ENCODE measurements at regions not wholly inside any gene's neighbourhood (a gene's known extent, or its start where the extent isn't known, plus 50 kb on each side); places are given as distances from the start of the nearest gene placed in this dataset.

- no peak for ATAC-seq
- peaks cover 2 to 12% (median 8%) of the 10 kb centered on the region in 5 donors for H3K27me3 Mint-ChIP-seq
- DNase-seq, result no peak
- peaks cover 0 to 7% (median 5%) of the 10 kb centered on the region in 3 donors for H3K36me3 Mint-ChIP-seq
- H3K9me3 Mint-ChIP-seq, result peaks cover 0 to 9% (median 7%) of the 10 kb centered on the region in 9 donors
- no peak overlapping the region for H3K27ac Mint-ChIP-seq
- POLR2A ChIA-PET, result no interaction called here
- H3K4me1 Mint-ChIP-seq, result no peaks in the 10 kb centered on the region
- no peak overlapping the region for H3K4me3 Mint-ChIP-seq
These were observed 93.6 kb upstream of the ZNF678 start for GRCh38 chr1:227469708-227470107.

- DNase-seq (no peak), ATAC-seq (no peak)
- POLR2A ChIA-PET, result no interaction called here
- H3K9me3 Mint-ChIP-seq, result peaks cover 0 to 9% (median 7%) of the 10 kb centered on the region in 9 donors
- peaks cover 4 to 12% (median 7%) of the 10 kb centered on the region in 5 donors for H3K27me3 Mint-ChIP-seq
- H3K4me3 Mint-ChIP-seq, result no peak overlapping the region
- H3K4me1 Mint-ChIP-seq, result no peaks in the 10 kb centered on the region
- no peak overlapping the region for H3K27ac Mint-ChIP-seq
- H3K36me3 Mint-ChIP-seq, result peaks cover 0 to 7% (median 5%) of the 10 kb centered on the region in 3 donors
These were observed 97.2 kb upstream of the ZNF678 start for GRCh38 chr1:227466039-227466645.

GRCh38 chr1:227465256-227465655 lies 98.1 kb upstream of the ZNF678 start:
- no peak for DNase-seq
- H3K27me3 Mint-ChIP-seq, result peaks cover 2 to 9% (median 7%) of the 10 kb centered on the region in 5 donors
- no peak overlapping the region for H3K4me3 Mint-ChIP-seq
- POLR2A ChIA-PET, result no interaction called here
- no peak overlapping the region for H3K27ac Mint-ChIP-seq
- no peak for ATAC-seq
- H3K4me1 Mint-ChIP-seq, result no peaks in the 10 kb centered on the region
- H3K36me3 Mint-ChIP-seq, result peaks cover 0 to 3% (median 1%) of the 10 kb centered on the region in 3 donors
- peaks cover 0 to 4% (median 3%) of the 10 kb centered on the region in 9 donors for H3K9me3 Mint-ChIP-seq

DNA sequence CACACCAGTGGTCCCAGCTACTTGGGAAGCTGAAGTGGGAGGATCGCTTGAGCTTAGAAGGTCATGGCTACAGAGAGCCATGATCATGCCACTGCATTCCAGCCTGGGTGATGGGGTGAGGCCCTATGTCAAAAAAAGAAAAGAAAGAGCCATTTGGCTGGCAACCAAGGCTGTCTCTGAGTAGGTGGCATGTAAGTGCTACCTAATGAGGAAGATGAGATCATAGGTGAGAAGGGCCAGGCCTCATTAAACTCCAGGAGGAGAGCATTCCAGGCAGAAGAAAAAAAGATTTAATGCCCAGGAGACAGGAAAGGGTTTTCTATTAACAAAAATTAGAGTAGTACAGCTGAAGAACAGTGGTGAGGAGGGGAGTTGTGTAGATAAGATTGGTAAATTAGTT lies 103.4 kb upstream of the ZNF678 start:
- Mint-ChIP-seq H3K27me3 (peaks cover 13 to 22% (median 18%) of the 10 kb centered on the region in 5 donors), H3K9me3 (no peaks in the 10 kb centered on the region), H3K4me3 (no peak overlapping the region), H3K4me1 (peaks cover 0 to 2% (median 0%) of the 10 kb centered on the region in 4 donors), H3K27ac (peak overlapping the region in 1 of 10 donors; percentile 85), H3K36me3 (no peaks in the 10 kb centered on the region)
- no peak for ATAC-seq
- no peak for DNase-seq
- POLR2A ChIA-PET, result no interaction called here

DNA sequence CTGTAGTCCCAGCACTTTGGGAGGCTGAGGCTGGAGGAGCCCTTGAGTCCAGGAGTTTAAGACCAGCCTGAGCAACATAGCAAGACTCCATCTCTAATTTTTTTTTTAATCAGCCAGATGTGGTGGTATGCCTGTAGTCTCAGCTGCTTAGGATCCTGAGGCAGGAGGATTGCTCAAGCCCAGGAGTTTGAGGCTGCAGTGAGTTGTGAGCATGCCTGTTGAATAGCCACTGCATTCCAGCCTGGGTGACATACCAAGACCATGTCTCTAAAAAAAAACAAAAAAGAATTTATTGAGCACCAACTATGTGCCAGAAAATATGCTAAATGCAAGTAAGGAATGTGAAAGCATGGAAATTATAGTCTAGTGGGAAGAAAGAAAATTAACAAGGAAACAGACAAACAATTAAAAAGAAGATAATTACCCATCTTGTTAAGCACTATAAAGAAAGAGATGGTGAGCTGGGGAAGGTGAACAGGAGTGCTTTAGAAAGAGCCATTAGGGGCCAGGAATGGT lies 104.0 kb upstream of the ZNF678 start:
- no peak overlapping the region for H3K4me3 Mint-ChIP-seq
- ATAC-seq, result no peak
- no peaks in the 10 kb centered on the region for H3K36me3 Mint-ChIP-seq
- DNase-seq, result no peak
- H3K27ac Mint-ChIP-seq, result no peak overlapping the region
- peaks cover 18 to 28% (median 24%) of the 10 kb centered on the region in 5 donors for H3K27me3 Mint-ChIP-seq
- POLR2A ChIA-PET, result no interaction called here
- peaks cover 0 to 2% (median 0%) of the 10 kb centered on the region in 4 donors for H3K4me1 Mint-ChIP-seq
- no peaks in the 10 kb centered on the region for H3K9me3 Mint-ChIP-seq

DNA sequence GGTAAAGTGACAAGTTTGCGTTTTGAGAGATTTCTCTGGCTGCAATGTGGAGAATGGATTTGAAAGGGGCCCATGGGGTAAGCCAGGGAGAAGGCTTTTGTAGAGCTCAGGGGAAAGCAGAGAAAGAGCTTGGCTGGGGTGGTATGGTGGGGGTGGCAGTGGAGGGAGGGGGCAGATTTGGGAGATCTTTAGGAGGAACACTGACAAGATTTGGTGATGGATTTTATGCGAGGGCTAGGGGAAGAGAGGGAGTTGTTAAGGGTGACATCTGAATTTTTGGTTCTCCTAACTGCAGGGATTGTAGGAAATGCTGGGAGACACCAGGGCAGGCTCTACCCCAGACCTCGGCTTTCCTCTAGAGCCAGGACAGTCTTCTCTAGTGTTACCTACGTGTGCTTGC lies 108.7 kb upstream of the ZNF678 start:
- no peaks in the 10 kb centered on the region for H3K36me3 Mint-ChIP-seq
- peaks cover 0 to 2% (median 0%) of the 10 kb centered on the region in 4 donors for H3K4me1 Mint-ChIP-seq
- H3K27ac Mint-ChIP-seq, result no peak overlapping the region
- no peak for ATAC-seq
- POLR2A ChIA-PET, result no interaction called here
- H3K27me3 Mint-ChIP-seq, result peaks cover 25 to 48% (median 41%) of the 10 kb centered on the region in 5 donors
- no peak overlapping the region for H3K4me3 Mint-ChIP-seq
- H3K9me3 Mint-ChIP-seq, result no peaks in the 10 kb centered on the region
- no peak for DNase-seq

GRCh38 chr1:227453631-227454355 lies 109.6 kb upstream of the ZNF678 start:
- Mint-ChIP-seq H3K27ac (no peak overlapping the region), H3K4me3 (no peak overlapping the region)

DNA sequence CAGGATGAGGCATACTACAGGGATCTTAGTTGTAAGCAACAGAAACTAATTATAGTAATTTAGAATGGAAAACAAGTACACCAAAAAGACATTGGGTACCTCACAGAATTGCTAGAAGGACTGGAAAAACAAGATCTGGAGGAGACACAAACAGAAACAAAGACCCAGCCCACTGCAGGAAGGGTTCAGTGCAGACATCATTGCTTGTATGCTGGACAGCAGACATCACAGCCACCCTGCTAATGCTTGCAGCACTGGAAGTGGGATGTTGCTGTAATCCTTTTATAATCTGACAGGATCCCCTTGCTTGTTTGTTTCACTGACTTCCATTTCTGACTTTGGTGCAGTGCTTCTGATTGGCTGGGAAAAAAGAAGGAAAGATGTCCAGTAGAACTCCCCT lies 111.4 kb upstream of the ZNF678 start:
- peaks cover 33 to 71% (median 55%) of the 10 kb centered on the region in 5 donors for H3K27me3 Mint-ChIP-seq
- H3K4me1 Mint-ChIP-seq, result peaks cover 0 to 2% (median 0%) of the 10 kb centered on the region in 4 donors
- peaks cover 0 to 5% (median 0%) of the 10 kb centered on the region in 3 donors for H3K36me3 Mint-ChIP-seq
- POLR2A ChIA-PET, result no interaction called here
- no peak overlapping the region for H3K27ac Mint-ChIP-seq
- no peak overlapping the region for H3K4me3 Mint-ChIP-seq
- DNase-seq (no peak), ATAC-seq (no peak)
- H3K9me3 Mint-ChIP-seq, result no peaks in the 10 kb centered on the region

More at GRCh38 chr1:227453631-227454355, 109.6 kb upstream of the ZNF678 start:
- POLR2A ChIA-PET, result no interaction called here
- peaks cover 30 to 56% (median 47%) of the 10 kb centered on the region in 5 donors for H3K27me3 Mint-ChIP-seq
- ATAC-seq (no peak), DNase-seq (no peak)
- peaks cover 0 to 2% (median 0%) of the 10 kb centered on the region in 4 donors for H3K4me1 Mint-ChIP-seq
- H3K9me3 Mint-ChIP-seq, result no peaks in the 10 kb centered on the region
- H3K36me3 Mint-ChIP-seq, result no peaks in the 10 kb centered on the region

GRCh38 chr1:227451057-227451456 lies 112.3 kb upstream of the ZNF678 start:
- H3K27ac Mint-ChIP-seq, result no peak overlapping the region
- H3K27me3 Mint-ChIP-seq, result peaks cover 30 to 71% (median 54%) of the 10 kb centered on the region in 5 donors
- ATAC-seq (no peak), DNase-seq (no peak)
- peaks cover 0 to 5% (median 0%) of the 10 kb centered on the region in 3 donors for H3K36me3 Mint-ChIP-seq
- POLR2A ChIA-PET, result no interaction called here
- H3K4me3 Mint-ChIP-seq, result no peak overlapping the region
- H3K4me1 Mint-ChIP-seq, result peaks cover 0 to under 1% (median 0%) of the 10 kb centered on the region in 4 donors
- H3K9me3 Mint-ChIP-seq, result no peaks in the 10 kb centered on the region

DNA sequence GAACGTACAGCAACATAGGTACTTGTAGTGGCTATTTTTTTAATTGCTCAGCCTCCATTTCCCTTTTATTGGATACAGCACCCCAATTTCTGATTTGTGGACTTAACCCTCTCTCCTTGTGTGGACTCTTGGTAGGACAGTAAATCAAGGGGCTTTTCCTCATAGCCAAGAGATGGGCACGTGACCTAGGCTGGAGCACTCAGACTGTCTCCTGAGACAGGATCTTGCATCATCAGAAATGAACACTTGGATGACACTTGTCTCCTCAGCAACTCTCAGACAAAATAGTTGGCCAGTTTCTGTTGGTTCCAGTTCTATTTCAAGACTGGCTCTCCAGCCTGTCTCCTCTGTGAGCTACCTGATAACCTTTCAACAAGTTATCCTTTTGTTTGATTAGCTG lies 112.9 kb upstream of the ZNF678 start:
- no peak for DNase-seq
- no peak for ATAC-seq
- no peaks in the 10 kb centered on the region for H3K9me3 Mint-ChIP-seq
- peaks cover 32 to 71% (median 52%) of the 10 kb centered on the region in 5 donors for H3K27me3 Mint-ChIP-seq
- no peaks in the 10 kb centered on the region for H3K4me1 Mint-ChIP-seq
- no peak overlapping the region for H3K4me3 Mint-ChIP-seq
- H3K27ac Mint-ChIP-seq, result no peak overlapping the region
- peaks cover 0 to 5% (median 0%) of the 10 kb centered on the region in 3 donors for H3K36me3 Mint-ChIP-seq
- POLR2A ChIA-PET, result no interaction called here

DNA sequence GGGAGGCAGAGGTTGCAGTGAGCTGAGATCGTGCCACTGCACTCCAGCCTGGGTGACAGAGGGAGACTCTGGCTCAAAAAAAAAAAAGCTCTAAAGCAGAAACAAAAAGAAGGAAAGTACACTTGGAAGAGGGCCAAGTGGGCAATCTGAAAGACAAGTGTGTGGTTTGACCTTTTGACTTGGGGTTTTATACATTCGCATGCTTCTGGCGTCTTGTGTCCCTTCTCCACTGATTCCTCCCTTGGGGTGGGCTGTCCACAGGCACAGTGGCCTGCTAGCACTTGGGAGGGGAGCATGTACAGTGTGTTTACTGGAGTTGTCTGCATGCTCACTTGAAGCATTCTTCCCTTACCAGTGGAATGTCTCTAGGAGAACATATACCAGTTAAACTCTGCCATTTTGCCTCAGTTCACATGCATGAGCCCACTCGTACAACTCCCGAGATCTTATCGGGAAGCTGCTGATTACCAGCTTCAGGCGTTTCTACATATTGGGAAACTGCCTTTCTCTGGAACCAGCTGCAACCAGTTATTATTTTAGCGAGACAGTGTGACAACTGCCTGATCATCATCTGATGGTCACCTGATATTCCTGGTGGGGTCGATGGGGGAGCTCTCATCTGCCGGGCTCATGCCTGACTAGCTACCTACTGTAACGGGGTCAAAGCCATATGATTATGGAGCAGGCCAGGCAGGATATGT lies 113.5 kb upstream of the ZNF678 start:
- Mint-ChIP-seq H3K27ac (no peak overlapping the region), H3K36me3 (peaks cover 0 to 5% (median 0%) of the 10 kb centered on the region in 3 donors), H3K4me1 (no peaks in the 10 kb centered on the region), H3K4me3 (no peak overlapping the region), H3K27me3 (peaks cover 32 to 66% (median 52%) of the 10 kb centered on the region in 5 donors), H3K9me3 (no peaks in the 10 kb centered on the region)
- no peak for ATAC-seq
- POLR2A ChIA-PET, result no interaction called here
- DNase-seq, result no peak

DNA sequence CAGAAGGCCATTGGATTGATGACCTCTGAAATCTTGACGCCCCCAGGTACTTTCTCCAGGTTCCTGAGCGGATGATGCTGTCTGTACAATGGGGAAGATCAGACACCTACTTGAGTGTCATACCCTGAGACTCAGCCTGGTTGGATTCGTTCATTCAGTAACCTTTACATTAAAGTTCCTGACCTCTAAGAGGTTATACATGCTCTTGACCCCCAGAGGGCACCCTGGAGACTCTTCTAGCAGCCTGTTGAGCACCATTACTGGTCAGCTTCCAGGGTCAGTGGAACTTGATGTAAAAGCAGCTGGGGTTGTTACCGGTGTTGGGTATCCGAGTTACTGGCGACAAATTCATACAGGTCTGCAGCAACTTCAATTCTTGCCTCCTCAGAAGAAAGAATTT lies 114.3 kb upstream of the ZNF678 start:
- Mint-ChIP-seq H3K27me3 (peaks cover 26 to 60% (median 44%) of the 10 kb centered on the region in 5 donors), H3K27ac (no peak overlapping the region), H3K36me3 (peaks cover 0 to 5% (median 0%) of the 10 kb centered on the region in 3 donors), H3K4me3 (no peak overlapping the region), H3K9me3 (no peaks in the 10 kb centered on the region), H3K4me1 (no peaks in the 10 kb centered on the region)
- POLR2A ChIA-PET, result no interaction called here
- no peak for ATAC-seq
- DNase-seq, result peak in 3 of 10 donors; percentile 8 to 16 (median 9)

- H3K27ac Mint-ChIP-seq, result no peak overlapping the region
- DNase-seq, result no peak
- no peaks in the 10 kb centered on the region for H3K4me1 Mint-ChIP-seq
- no peaks in the 10 kb centered on the region for H3K9me3 Mint-ChIP-seq
- no peak overlapping the region for H3K4me3 Mint-ChIP-seq
- POLR2A ChIA-PET, result no interaction called here
- peaks cover 25 to 65% (median 47%) of the 10 kb centered on the region in 5 donors for H3K27me3 Mint-ChIP-seq
- peaks cover 0 to 5% (median 0%) of the 10 kb centered on the region in 3 donors for H3K36me3 Mint-ChIP-seq
- no peak for ATAC-seq
These were observed 115.8 kb upstream of the ZNF678 start for GRCh38 chr1:227447531-227447990.
